Adrenal gland (tissue), 9 donors: ENCODE measurements at regions not wholly inside any gene's neighbourhood (a gene's known extent, or its start where the extent isn't known, plus 50 kb on each side); places are given as distances from the start of the nearest gene placed in this dataset.

Experiments
- DNase-seq, 7 donors: peaks; one replicate each; pipeline ENCODE4 v3.0.0-alpha.2; 2019 to 2020
- H3K27ac ChIP-seq, 5 donors: fragments of 200-600 bp; sonication (generic) in 4 of 5; 1 replicate in 3 of 5; 2 replicates in 2 of 5; pipeline versions ENCODE4 v1.5.1 to v1.8.0; 2016 to 2020; ENCODE audit warnings: mild to moderate bottlenecking in 1 of 5
- H3K27me3 ChIP-seq: fragments of 200-600 bp; 2 replicates; pipeline ENCODE4 v1.8.0; 2021
- H3K36me3 ChIP-seq, 2 donors: fragments of 200-600 bp; replicated peaks in 1 of 2; 1 replicate in 1 of 2; 2 replicates in 1 of 2; pipeline versions ENCODE4 v1.5.1 to v1.8.0; 2018 to 2022
- H3K4me1 ChIP-seq, 2 donors: fragments of 200-600 bp; replicated peaks in 1 of 2; 1 replicate in 1 of 2; 2 replicates in 1 of 2; pipeline versions ENCODE4 v1.5.1 to v1.8.0; 2018 to 2021
- H3K4me3 ChIP-seq, 4 donors: fragments of 200-600 bp; sonication (generic) in 3 of 4; one replicate each; pipeline ENCODE4 v1.5.1; 2016 to 2018
- H3K9me3 ChIP-seq, 3 donors: fragments of 200-600 bp; sonication (generic) in 1 of 3; replicated peaks in 1 of 3; 1 replicate in 2 of 3; 2 replicates in 1 of 3; pipeline versions ENCODE4 v1.5.1 to v1.8.0; 2016 to 2021
- CTCF ChIP-seq, 6 experiments: fragments of 450-650 bp in 4 of 6; fragments of 200-600 bp in 2 of 6; sonication (generic) in 1 of 6; IDR thresholded peaks; 1 replicate in 5 of 6; 2 replicates in 1 of 6; pipeline versions ENCODE4 v1.5.1 to v1.8.0; 2016 to 2021; ENCODE audit warnings: antibody characterized with exemption in 6 of 6, mild to moderate bottlenecking in 2 of 6, moderate library complexity in 1 of 6
- POLR2A ChIP-seq, 2 donors: fragments of 450-650 bp; IDR thresholded peaks; one replicate each; pipeline ENCODE4 v1.6.1; 2017; ENCODE audit warnings: antibody characterized with exemption in 2 of 2, mild to moderate bottlenecking in 2 of 2, moderate library complexity in 1 of 2
- WGBS, 4 donors: extraction: QIAGEN DNeasy Blood & Tissue Kit in 2 of 4; methylation state at CpG; one replicate each; pipeline versions ENCODE4 v1.1.5 to v1.1.7; 2013 to 2017; 5-methylcytosine and 5-hydroxymethylcytosine counted together
- intact Hi-C, 2 donors: fragments of 100-400 bp; cut with DNase I; formaldehyde crosslinking; loops; one replicate each; pipeline versions ENCODE4 v1.14.1 to v1.15.0; 2022 to 2023
- donor health status: healthy with polysubstance abuse.
- donor health status: Bipolar disorder and iron deficiency.
- donor health status: DM: yes; HTN: yes; CAD: no.
- donor health status: DM: no; HTN: no; CAD: no.
- donor health status: DM: no; HTN: no; CAD: no.

- no peak overlapping the region for H3K4me3 ChIP-seq
- no peaks in the 10 kb centered on the region for H3K27me3 ChIP-seq
- no peak for TF ChIP-seq CTCF (IDR thresholded peaks at IDR 0.05)
- TF ChIP-seq POLR2A (IDR thresholded peaks at IDR 0.05): no peak
- no peaks in the 10 kb centered on the region for H3K36me3 ChIP-seq
- no peaks in the 10 kb centered on the region for H3K9me3 ChIP-seq
- H3K27ac ChIP-seq: no peak overlapping the region
- peaks cover 0 to 10% of the 10 kb centered on the region in 2 donors for H3K4me1 ChIP-seq
- no peak for DNase-seq
- WGBS, 4 donors: 67 to 80% (median 73%) methylated on average over 4 of the region's 4 CpGs
- intact Hi-C loops: no loop called here
Observed at GRCh38 chr1:112794654-112795239, 79.6 kb upstream of the PPM1J start.

GRCh38 chr1:112793631-112794565 is 78.8 kb upstream of the PPM1J start:
- Histone ChIP-seq H3K27me3 (no peaks in the 10 kb centered on the region), H3K36me3 (no peaks in the 10 kb centered on the region), H3K27ac (no peak overlapping the region), H3K4me3 (no peak overlapping the region), H3K4me1 (peaks cover 0 to 10% of the 10 kb centered on the region in 2 donors), H3K9me3 (no peaks in the 10 kb centered on the region)
- DNase-seq: no peak
- WGBS, 4 donors: 64 to 76% (median 72%) methylated on average over 5 to 10 of the region's 10 CpGs
- intact Hi-C loops: no loop called here
- TF ChIP-seq CTCF (IDR thresholded peaks at IDR 0.05): no peak
- TF ChIP-seq POLR2A (IDR thresholded peaks at IDR 0.05): no peak

DNA sequence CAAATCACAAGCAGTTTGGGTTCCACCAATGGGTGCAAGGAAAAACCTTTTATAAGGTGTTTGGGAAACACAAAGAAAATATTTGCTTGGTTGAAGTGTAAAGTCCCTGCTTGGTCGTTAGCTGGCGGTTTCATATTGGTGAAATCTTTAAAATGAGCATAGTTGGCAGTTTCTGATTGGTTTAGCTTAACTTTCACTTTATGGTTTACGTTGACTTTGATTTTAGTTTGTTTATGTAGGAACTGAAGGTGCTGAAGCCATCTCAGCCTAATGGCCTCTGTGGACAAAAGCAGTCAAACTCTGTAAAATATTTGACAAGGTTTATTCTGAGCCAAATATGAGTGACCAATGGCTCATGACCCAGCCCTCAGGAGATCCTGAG is 76.6 kb upstream of the PPM1J start:
- TF ChIP-seq POLR2A (IDR thresholded peaks at IDR 0.05) (no peak), CTCF (IDR thresholded peaks at IDR 0.05) (no peak)
- no peak overlapping the region for H3K27ac ChIP-seq
- WGBS, 4 donors: 86 to 92% (median 89%) methylated on average over 3 of the region's 3 CpGs
- intact Hi-C loops: no loop called here
- no peak overlapping the region for H3K4me3 ChIP-seq
- H3K36me3 ChIP-seq: no peaks in the 10 kb centered on the region
- DNase-seq: no peak
- H3K4me1 ChIP-seq: peaks cover 0 to 10% of the 10 kb centered on the region in 2 donors
- no peaks in the 10 kb centered on the region for H3K9me3 ChIP-seq
- no peaks in the 10 kb centered on the region for H3K27me3 ChIP-seq

DNA sequence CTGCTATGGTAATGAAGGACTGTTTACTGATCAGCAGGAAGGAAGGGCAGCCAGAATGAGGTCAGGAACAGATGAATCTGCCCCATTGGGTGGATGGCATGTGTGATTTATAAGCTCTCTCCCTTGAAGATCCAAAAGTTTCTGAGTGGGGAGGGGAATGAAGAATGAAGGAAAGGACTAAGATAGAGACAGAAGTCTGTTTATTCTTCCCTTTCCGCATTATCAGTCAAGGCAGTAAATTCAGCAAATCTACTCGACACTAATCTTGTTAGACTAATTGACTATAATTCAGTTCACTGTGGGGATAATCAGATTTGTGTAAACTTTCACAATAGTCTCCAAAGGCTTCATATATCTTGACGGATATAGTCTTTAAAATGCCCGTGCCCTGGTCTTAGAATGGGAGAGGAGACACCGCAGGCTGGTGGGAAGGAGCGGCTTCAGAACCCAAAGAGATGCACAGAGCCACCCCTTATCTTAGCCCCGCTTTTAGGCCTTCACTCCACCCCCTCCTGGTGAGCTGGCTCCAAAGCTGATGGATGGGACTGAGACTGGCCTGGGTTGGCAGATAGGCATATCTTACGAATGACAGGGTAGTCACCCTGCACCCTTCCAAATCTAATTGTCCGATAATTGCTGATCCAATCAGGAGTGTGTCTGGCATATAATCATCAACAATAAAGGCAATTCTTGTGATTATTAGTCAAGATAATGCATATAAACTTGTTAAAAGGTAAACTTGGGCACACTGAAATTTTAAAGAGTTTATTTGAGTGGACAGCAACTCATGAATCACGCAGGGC is 76.0 kb upstream of the PPM1J start:
- peak in 1 of 7 donors; percentile 69 for DNase-seq
- H3K27ac ChIP-seq: no peak overlapping the region
- WGBS, 4 donors: 79 to 87% (median 85%) methylated on average over 10 of the region's 10 CpGs

More for the DNA sequence above, 76.0 kb upstream of the PPM1J start:
- Histone ChIP-seq H3K27me3 (no peaks in the 10 kb centered on the region), H3K36me3 (no peaks in the 10 kb centered on the region), H3K9me3 (no peaks in the 10 kb centered on the region), H3K4me3 (no peak overlapping the region), H3K4me1 (peaks cover 0 to 10% of the 10 kb centered on the region in 2 donors)
- TF ChIP-seq POLR2A (IDR thresholded peaks at IDR 0.05): no peak
- no peak for TF ChIP-seq CTCF (IDR thresholded peaks at IDR 0.05)
- intact Hi-C loops: no loop called here
